Astrocyte (in vitro differentiated cells and primary cell): ENCODE measurements at regions not wholly inside any gene's neighbourhood (a gene's known extent, or its start where the extent isn't known, plus 50 kb on each side); places are given as distances from the start of the nearest gene placed in this dataset.

Experiments used
- DNase-seq: peaks from one replicate; pipeline ENCODE4 v3.0.0-alpha.2; 2010; ENCODE audit warnings: low read depth
- FAIRE-seq: peaks from 2 replicates; lab custom pipeline; 2011; peaks lifted over from hg19 to GRCh38; lab: Jason Lieb, UNC
- H2AFZ ChIP-seq: 2 replicates; pipeline ENCODE4 v1.6.0; 2012; ENCODE audit warnings: low read depth, low read length, inconsistent platforms
- H3K27ac ChIP-seq: 2 replicates; pipeline ENCODE4 v1.5.1; 2011; ENCODE audit warnings: low read depth, low read length, inconsistent platforms
- H3K27me3 ChIP-seq: 2 replicates; pipeline ENCODE4 v1.6.0; 2011; ENCODE audit warnings: low read length, inconsistent platforms; ENCODE audit not compliant: insufficient read depth
- H3K36me3 ChIP-seq: 2 replicates; pipeline ENCODE4 v1.5.1; 2011; ENCODE audit warnings: low read length, inconsistent platforms; ENCODE audit not compliant: insufficient read depth
- H3K4me1 ChIP-seq: 2 replicates; pipeline ENCODE4 v1.5.1; 2011; ENCODE audit warnings: low read length, inconsistent platforms; ENCODE audit not compliant: insufficient read depth
- H3K4me2 ChIP-seq: 2 replicates; pipeline ENCODE4 v1.6.0; 2012; ENCODE audit warnings: low read length, inconsistent platforms
- H3K4me3 ChIP-seq: 2 replicates; pipeline ENCODE4 v1.5.1; 2011; ENCODE audit warnings: low read depth, mild to moderate bottlenecking, low read length, inconsistent platforms; ENCODE audit not compliant: insufficient read depth
- H3K79me2 ChIP-seq: 2 replicates; pipeline ENCODE4 v1.6.0; 2012; ENCODE audit warnings: mild to moderate bottlenecking, low read length, inconsistent platforms; ENCODE audit not compliant: insufficient read depth
- H3K9ac ChIP-seq: 2 replicates; pipeline ENCODE4 v1.6.0; 2012; ENCODE audit warnings: mild to moderate bottlenecking, low read length, inconsistent platforms
- H3K9me3 ChIP-seq: 2 replicates; pipeline ENCODE4 v1.5.1; 2012; ENCODE audit warnings: low read depth, mild to moderate bottlenecking, low read length, inconsistent platforms; ENCODE audit not compliant: insufficient read depth
- H4K20me1 ChIP-seq: 2 replicates; pipeline ENCODE4 v1.6.0; 2012; ENCODE audit warnings: low read length, inconsistent platforms; ENCODE audit not compliant: insufficient read depth
- H3K27ac Mint-ChIP-seq: one replicate; pipeline ENCODE4 v1.8.0; 2021; ENCODE audit warnings: mild to moderate bottlenecking, mixed read lengths; ENCODE audit not compliant: unreplicated experiment
- H3K27me3 Mint-ChIP-seq: one replicate; pipeline ENCODE4 v1.8.0; 2021; ENCODE audit warnings: low read depth, mixed read lengths; ENCODE audit not compliant: unreplicated experiment
- H3K36me3 Mint-ChIP-seq: one replicate; pipeline ENCODE4 v1.8.0; 2021; ENCODE audit warnings: low read depth, mixed read lengths; ENCODE audit not compliant: unreplicated experiment
- H3K4me1 Mint-ChIP-seq: one replicate; pipeline ENCODE4 v1.8.0; 2021; ENCODE audit warnings: low read depth, mixed read lengths; ENCODE audit not compliant: unreplicated experiment
- H3K4me3 Mint-ChIP-seq: one replicate; pipeline ENCODE4 v1.8.0; 2021; ENCODE audit warnings: mild to moderate bottlenecking, moderate library complexity, mixed read lengths; ENCODE audit not compliant: unreplicated experiment
- H3K9me3 Mint-ChIP-seq: one replicate; pipeline ENCODE4 v1.8.0; 2021; ENCODE audit warnings: mild to moderate bottlenecking, mixed read lengths; ENCODE audit not compliant: unreplicated experiment
- EZH2 ChIP-seq: IDR thresholded peaks from 2 replicates; pipeline ENCODE4 v1.6.1; 2012; ENCODE audit warnings: mild to moderate bottlenecking, low read length, inconsistent platforms; ENCODE audit not compliant: insufficient read depth
- TF ChIP-seq, protein P1 (sequence below): IDR thresholded peaks from 2 replicates; pipeline ENCODE4 v1.5.1; 2011; ENCODE audit warnings: low read depth, mild to moderate bottlenecking, inconsistent platforms, low read length, moderate library complexity; ENCODE audit not compliant: insufficient read depth

DNA sequence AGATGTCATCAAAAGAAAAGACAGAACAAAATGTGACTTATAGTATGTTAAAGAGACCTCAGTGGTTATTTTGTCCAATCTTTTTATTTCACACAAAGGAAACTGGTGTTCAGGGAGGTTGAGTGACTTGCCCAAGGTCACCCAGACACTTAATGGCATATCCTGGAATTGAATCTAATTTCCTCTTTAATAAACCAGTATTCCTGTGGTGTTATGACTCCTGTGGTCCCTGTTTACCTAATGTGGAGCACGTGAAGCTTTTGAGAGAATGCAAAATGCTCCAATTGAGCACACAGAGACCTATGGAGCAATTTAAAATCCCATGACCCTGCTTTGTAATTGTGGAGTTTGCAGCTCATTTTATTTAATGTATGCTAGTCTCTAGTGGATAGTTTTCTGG, 251.9 kb downstream of the REEP3 start:
- no peak overlapping the region for H3K4me3 Mint-ChIP-seq
- Histone ChIP-seq H3K79me2 (no peaks in the 10 kb centered on the region), H3K36me3 (no peaks in the 10 kb centered on the region), H4K20me1 (no peaks in the 10 kb centered on the region), H3K4me1 (no peaks in the 10 kb centered on the region), H3K9ac (no peak overlapping the region), H3K9me3 (no peaks in the 10 kb centered on the region), H3K4me2 (no peak overlapping the region), H3K27me3 (peaks cover 4% of the 10 kb centered on the region), H2AFZ (no peak overlapping the region), H3K4me3 (no peak overlapping the region), H3K27ac (no peak overlapping the region)
- FAIRE-seq: no peak
- TF ChIP-seq, protein P1, sequence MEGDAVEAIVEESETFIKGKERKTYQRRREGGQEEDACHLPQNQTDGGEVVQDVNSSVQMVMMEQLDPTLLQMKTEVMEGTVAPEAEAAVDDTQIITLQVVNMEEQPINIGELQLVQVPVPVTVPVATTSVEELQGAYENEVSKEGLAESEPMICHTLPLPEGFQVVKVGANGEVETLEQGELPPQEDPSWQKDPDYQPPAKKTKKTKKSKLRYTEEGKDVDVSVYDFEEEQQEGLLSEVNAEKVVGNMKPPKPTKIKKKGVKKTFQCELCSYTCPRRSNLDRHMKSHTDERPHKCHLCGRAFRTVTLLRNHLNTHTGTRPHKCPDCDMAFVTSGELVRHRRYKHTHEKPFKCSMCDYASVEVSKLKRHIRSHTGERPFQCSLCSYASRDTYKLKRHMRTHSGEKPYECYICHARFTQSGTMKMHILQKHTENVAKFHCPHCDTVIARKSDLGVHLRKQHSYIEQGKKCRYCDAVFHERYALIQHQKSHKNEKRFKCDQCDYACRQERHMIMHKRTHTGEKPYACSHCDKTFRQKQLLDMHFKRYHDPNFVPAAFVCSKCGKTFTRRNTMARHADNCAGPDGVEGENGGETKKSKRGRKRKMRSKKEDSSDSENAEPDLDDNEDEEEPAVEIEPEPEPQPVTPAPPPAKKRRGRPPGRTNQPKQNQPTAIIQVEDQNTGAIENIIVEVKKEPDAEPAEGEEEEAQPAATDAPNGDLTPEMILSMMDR: no peak
- TF ChIP-seq EZH2: no peak
- peaks cover 3% of the 10 kb centered on the region for H3K9me3 Mint-ChIP-seq
- H3K27me3 Mint-ChIP-seq: no peaks in the 10 kb centered on the region
- no peak for DNase-seq
- H3K36me3 Mint-ChIP-seq: no peaks in the 10 kb centered on the region
- no peak overlapping the region for H3K27ac Mint-ChIP-seq
- peaks cover 4% of the 10 kb centered on the region for H3K4me1 Mint-ChIP-seq

DNA sequence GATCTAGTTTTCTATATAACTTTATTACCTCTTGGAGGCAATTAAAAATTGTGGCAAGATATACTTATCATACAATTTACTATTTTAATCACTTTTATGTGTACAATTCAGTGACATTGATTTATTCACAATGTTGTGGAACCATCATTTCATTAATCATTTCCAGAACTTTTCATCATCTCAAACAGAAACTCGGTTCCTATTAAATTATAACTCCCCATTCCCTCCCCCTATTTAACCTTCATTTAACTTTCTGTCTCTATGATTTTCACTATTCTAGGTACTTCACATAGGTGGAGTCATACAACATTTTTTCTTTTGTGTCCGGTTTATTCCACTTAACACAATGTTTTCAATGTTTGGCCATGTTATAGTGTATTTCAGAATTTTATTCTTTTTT, 252.8 kb downstream of the REEP3 start:
- no peaks in the 10 kb centered on the region for H3K36me3 ChIP-seq
- Mint-ChIP-seq H3K27me3 (no peaks in the 10 kb centered on the region), H3K4me1 (no peaks in the 10 kb centered on the region), H3K36me3 (no peaks in the 10 kb centered on the region), H3K4me3 (no peak overlapping the region), H3K9me3 (peaks cover 3% of the 10 kb centered on the region), H3K27ac (no peak overlapping the region)
- H3K79me2 ChIP-seq: no peaks in the 10 kb centered on the region
- H2AFZ ChIP-seq: no peak overlapping the region
- no peaks in the 10 kb centered on the region for H4K20me1 ChIP-seq
- no peak overlapping the region for H3K9ac ChIP-seq
- H3K4me3 ChIP-seq: no peak overlapping the region
- H3K4me1 ChIP-seq: no peaks in the 10 kb centered on the region
- peaks cover 4% of the 10 kb centered on the region for H3K27me3 ChIP-seq
- H3K27ac ChIP-seq: no peak overlapping the region
- no peak overlapping the region for H3K4me2 ChIP-seq
- TF ChIP-seq EZH2: no peak
- TF ChIP-seq, protein P1: no peak
- H3K9me3 ChIP-seq: no peaks in the 10 kb centered on the region
- FAIRE-seq (no peak), DNase-seq (no peak)

DNA sequence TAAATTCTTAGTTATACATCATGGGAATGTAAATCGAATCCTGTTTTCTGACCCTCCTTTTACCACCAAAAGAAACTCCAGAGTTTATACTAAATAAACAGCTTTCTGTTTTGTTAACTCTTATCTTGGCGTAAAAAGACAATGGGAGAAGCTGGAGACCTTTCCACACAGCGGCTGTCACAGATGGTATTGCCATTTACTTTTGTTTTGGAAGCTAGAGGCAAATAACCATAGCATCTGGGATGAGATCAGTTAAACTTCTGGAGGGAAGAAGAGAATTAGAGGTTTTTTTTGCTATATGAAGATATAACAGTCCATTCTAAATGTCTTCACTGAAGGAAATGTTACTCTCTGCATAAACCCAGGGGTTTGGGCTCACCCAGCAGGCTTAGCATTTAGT, 258.9 kb downstream of the REEP3 start:
- FAIRE-seq: no peak

More for the DNA sequence above, 258.9 kb downstream of the REEP3 start:
- Histone ChIP-seq H3K4me1 (no peaks in the 10 kb centered on the region), H4K20me1 (no peaks in the 10 kb centered on the region), H3K79me2 (no peaks in the 10 kb centered on the region), H3K4me2 (no peak overlapping the region), H3K27me3 (no peaks in the 10 kb centered on the region), H2AFZ (no peak overlapping the region), H3K27ac (no peak overlapping the region), H3K36me3 (no peaks in the 10 kb centered on the region), H3K4me3 (no peak overlapping the region), H3K9me3 (no peaks in the 10 kb centered on the region), H3K9ac (no peak overlapping the region)
- H3K4me3 Mint-ChIP-seq: no peak overlapping the region
- H3K27me3 Mint-ChIP-seq: no peaks in the 10 kb centered on the region
- no peak for DNase-seq
- no peaks in the 10 kb centered on the region for H3K36me3 Mint-ChIP-seq
- H3K4me1 Mint-ChIP-seq: no peaks in the 10 kb centered on the region
- no peak for TF ChIP-seq EZH2
- TF ChIP-seq, protein P1: no peak
- H3K9me3 Mint-ChIP-seq: peaks cover 3% of the 10 kb centered on the region
- H3K27ac Mint-ChIP-seq: no peak overlapping the region
